ENCODE measurements at regions not wholly inside any gene's neighbourhood (a gene's known extent, or its start where the extent isn't known, plus 50 kb on each side); places are given as distances from the start of the nearest gene placed in this dataset.

DNA sequence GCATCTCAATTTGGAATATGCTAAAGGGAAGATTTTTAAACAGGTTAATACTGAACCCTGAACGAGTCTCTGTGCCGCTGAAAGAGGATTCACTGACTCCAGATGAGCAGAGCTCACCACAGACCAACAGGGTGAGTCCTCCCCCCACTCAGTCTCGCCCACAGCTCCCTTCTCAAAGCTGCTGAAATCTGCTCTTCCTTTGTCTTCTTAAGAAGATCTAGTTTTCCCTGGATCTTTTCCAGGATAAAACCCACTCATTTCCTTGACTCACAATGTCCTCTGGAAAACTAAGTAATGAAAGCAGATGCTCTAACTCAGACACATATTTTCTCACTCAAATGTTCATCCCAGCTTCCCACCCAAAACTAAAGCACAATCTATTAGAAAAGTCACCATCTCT, 447.0 kb upstream of the PKN2 start:
- TF ChIP-seq, protein P1, sequence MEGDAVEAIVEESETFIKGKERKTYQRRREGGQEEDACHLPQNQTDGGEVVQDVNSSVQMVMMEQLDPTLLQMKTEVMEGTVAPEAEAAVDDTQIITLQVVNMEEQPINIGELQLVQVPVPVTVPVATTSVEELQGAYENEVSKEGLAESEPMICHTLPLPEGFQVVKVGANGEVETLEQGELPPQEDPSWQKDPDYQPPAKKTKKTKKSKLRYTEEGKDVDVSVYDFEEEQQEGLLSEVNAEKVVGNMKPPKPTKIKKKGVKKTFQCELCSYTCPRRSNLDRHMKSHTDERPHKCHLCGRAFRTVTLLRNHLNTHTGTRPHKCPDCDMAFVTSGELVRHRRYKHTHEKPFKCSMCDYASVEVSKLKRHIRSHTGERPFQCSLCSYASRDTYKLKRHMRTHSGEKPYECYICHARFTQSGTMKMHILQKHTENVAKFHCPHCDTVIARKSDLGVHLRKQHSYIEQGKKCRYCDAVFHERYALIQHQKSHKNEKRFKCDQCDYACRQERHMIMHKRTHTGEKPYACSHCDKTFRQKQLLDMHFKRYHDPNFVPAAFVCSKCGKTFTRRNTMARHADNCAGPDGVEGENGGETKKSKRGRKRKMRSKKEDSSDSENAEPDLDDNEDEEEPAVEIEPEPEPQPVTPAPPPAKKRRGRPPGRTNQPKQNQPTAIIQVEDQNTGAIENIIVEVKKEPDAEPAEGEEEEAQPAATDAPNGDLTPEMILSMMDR (conservative IDR thresholded peaks at IDR 0.05 in 1 of 2, IDR thresholded peaks at IDR 0.05 in 1 of 2; ENCODE audit: low read depth in 1 of 2, low read length in 2 of 2) = no peak
- TF ChIP-seq EZH2 (IDR thresholded peaks at IDR 0.05; ENCODE audit: low read length, missing control alignments) = no peak

Measured in fibroblast of lung (primary cell).